ENCODE measurements at regions not wholly inside any gene's neighbourhood (a gene's known extent, or its start where the extent isn't known, plus 50 kb on each side); places are given as distances from the start of the nearest gene placed in this dataset.

DNA sequence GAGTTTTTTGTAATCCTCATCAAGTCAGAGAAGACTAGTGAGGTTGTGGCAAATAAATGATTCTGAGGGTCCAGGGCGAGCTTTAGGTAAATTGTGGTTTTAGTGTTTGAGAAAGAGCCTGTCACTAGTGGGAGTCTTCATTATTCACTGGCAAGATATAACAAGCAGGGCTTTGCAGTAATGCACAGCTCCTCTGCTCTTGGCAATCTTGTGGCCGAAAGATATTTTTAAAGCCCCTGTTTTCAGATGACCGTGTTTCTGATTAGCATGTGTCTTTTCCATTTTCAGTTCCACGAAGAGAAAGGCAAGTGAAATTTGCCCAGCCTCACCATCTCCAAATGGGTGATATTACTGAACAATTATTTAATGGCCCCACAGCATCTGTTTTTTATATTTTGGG is 154.0 kb upstream of the BCL6 start:
- Histone ChIP-seq H4K5ac (ENCODE audit: low read depth, low read length) (no peak overlapping the region), H3K23ac (ENCODE audit: low read depth, low read length) (no peak overlapping the region), H3K4me3 (ENCODE audit: insufficient read depth, low read depth, low read length) (no peak overlapping the region), H3K36me3 (ENCODE audit: control insufficient read depth, insufficient read depth, low read length) (no peaks in the 10 kb centered on the region), H2BK15ac (ENCODE audit: low read depth, low read length) (no peak overlapping the region), H3K18ac (ENCODE audit: low read depth, low read length) (no peak overlapping the region), H2BK20ac (ENCODE audit: low read depth, low read length) (no peak overlapping the region), H4K8ac (ENCODE audit: low read depth in 2 of 2, low read length in 2 of 2) (no peak overlapping the region), H3K56ac (ENCODE audit: extremely low read depth, insufficient read depth, low read length) (no peak overlapping the region), H3K14ac (replicated peaks; ENCODE audit: low read depth, low read length) (no peak overlapping the region), H3K9ac (ENCODE audit: low read depth, low read length) (no peak overlapping the region), H2BK120ac (ENCODE audit: low read depth, low read length) (no peak overlapping the region), H3K9me1 (ENCODE audit: insufficient read depth, low read length) (no peaks in the 10 kb centered on the region), H2AK5ac (ENCODE audit: low read depth, low read length) (no peak overlapping the region), H4K20me1 (ENCODE audit: insufficient read depth, low read length) (no peaks in the 10 kb centered on the region), H3K27ac (ENCODE audit: insufficient read depth, low read length) (no peak overlapping the region), H3K4ac (ENCODE audit: low read depth, low read length) (no peak overlapping the region), H4K91ac (ENCODE audit: insufficient read depth, low read depth, low read length) (no peak overlapping the region), H3K4me2 (ENCODE audit: low read depth, low read length) (no peak overlapping the region), H2BK5ac (ENCODE audit: low read depth, low read length, poor library complexity, severe bottlenecking) (no peak overlapping the region), H3K79me1 (ENCODE audit: low read depth in 1 of 2, low read length in 2 of 2) (no peaks in the 10 kb centered on the region), H3K9me3 (ENCODE audit: control insufficient read depth, insufficient read depth, low read length) (peaks cover 2% of the 10 kb centered on the region; the same call in 1 of the 2 replicates), H2AK9ac (replicated peaks; ENCODE audit: low read depth, low read length, poor library complexity) (no peak overlapping the region), H2AFZ (replicated peaks; ENCODE audit: low read length, poor library complexity) (no peak overlapping the region), H3K4me1 (ENCODE audit: control insufficient read depth, insufficient read depth, low read length) (no peaks in the 10 kb centered on the region), H3K27me3 (ENCODE audit: control insufficient read depth, insufficient read depth, low read length) (peaks cover 19% of the 10 kb centered on the region; the same call in 1 of the 2 replicates)
- intact Hi-C loops (cut with micrococcal nuclease) (no loop called here), dilution Hi-C loops (cut with HindIII; ENCODE audit: low sequenced_read_pairs, unreplicated experiment) (no loop called here), in situ Hi-C loops (cut with MboI; ENCODE audit: low sequenced_read_pairs) (no loop called here)
- DNase-seq (no peak), ATAC-seq (ENCODE audit: low read depth) (no peak)
- whole genome bisulfite sequencing, 2 experiments (ENCODE audit: extremely low coverage in 2 of 2, insufficient read length in 1 of 2), result 82% methylated on average over 2 of the region's 4 CpGs; no CpG with 5 or more reads in 1 of the 2 experiments
- BruUV-seq (replicated peaks), result no TSS peak
- TF ChIP-seq RAD21 (IDR thresholded peaks at IDR 0.05; ENCODE audit: low read length), result no peak
- TF ChIP-seq RFX5 (IDR thresholded peaks at IDR 0.05; ENCODE audit: low read depth, low read length), result no peak
- no peak for TF ChIP-seq NFE2L2 (IDR thresholded peaks at IDR 0.05; ENCODE audit: low read depth, low read length)
- TF ChIP-seq RCOR1 (IDR thresholded peaks at IDR 0.05; ENCODE audit: insufficient replicate concordance, low read length), result no peak
- TF ChIP-seq, protein P1, sequence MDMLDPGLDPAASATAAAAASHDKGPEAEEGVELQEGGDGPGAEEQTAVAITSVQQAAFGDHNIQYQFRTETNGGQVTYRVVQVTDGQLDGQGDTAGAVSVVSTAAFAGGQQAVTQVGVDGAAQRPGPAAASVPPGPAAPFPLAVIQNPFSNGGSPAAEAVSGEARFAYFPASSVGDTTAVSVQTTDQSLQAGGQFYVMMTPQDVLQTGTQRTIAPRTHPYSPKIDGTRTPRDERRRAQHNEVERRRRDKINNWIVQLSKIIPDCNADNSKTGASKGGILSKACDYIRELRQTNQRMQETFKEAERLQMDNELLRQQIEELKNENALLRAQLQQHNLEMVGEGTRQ (IDR thresholded peaks at IDR 0.05; ENCODE audit: low read depth, low read length), result no peak
- TF ChIP-seq, protein P2, sequence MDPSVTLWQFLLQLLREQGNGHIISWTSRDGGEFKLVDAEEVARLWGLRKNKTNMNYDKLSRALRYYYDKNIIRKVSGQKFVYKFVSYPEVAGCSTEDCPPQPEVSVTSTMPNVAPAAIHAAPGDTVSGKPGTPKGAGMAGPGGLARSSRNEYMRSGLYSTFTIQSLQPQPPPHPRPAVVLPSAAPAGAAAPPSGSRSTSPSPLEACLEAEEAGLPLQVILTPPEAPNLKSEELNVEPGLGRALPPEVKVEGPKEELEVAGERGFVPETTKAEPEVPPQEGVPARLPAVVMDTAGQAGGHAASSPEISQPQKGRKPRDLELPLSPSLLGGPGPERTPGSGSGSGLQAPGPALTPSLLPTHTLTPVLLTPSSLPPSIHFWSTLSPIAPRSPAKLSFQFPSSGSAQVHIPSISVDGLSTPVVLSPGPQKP (IDR thresholded peaks at IDR 0.05; ENCODE audit: borderline replicate concordance, low read depth, low read length), result no peak
- no peak for TF ChIP-seq MXI1 (IDR thresholded peaks at IDR 0.05; ENCODE audit: borderline replicate concordance, low read depth, low read length)
- no peak for TF ChIP-seq FOS (IDR thresholded peaks at IDR 0.05; ENCODE audit: low read depth, low read length)
- ChIA-PET CTCF (no interaction called here), POLR2A (ENCODE audit: unreplicated experiment) (no interaction called here)

All from IMR-90 (cell line).